HG03135 (cell line): ENCODE measurements at regions not wholly inside any gene's neighbourhood (a gene's known extent, or its start where the extent isn't known, plus 50 kb on each side); places are given as distances from the start of the nearest gene placed in this dataset.
"Not testable (repeated sequence)": the region's sequence is repeated elsewhere in the genome, so short reads cannot be mapped to it uniquely, and the experiment has no call there.

Experiments used
- ATAC-seq: cut with Tn5 transposase; IDR thresholded peaks from one replicate; pipeline ENCODE4 v1.9.1; 2021; ENCODE audit warnings: mild to moderate bottlenecking, moderate library complexity; ENCODE audit not compliant: unreplicated experiment

DNA sequence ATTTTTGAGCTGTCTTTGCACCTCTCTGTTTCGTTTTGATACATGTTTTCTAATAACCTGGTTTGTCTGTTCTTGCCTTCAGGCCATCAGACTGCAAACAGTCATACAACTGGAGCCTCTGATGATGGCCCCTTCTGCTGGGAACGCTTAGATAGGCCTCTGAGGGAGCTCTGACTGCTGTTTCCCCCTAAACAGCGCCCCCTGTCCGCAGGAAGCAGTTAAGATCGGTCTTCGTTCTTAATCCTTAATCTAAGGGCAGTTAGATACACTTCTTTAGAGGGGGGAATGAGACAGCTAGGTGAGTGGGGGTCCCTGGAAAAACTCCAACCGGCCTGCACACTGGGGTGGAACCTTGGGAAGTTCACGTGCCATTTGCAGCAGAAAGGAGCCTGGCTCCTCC, 1338.8 kb upstream of the SEL1L start:
- no peak for ATAC-seq

DNA sequence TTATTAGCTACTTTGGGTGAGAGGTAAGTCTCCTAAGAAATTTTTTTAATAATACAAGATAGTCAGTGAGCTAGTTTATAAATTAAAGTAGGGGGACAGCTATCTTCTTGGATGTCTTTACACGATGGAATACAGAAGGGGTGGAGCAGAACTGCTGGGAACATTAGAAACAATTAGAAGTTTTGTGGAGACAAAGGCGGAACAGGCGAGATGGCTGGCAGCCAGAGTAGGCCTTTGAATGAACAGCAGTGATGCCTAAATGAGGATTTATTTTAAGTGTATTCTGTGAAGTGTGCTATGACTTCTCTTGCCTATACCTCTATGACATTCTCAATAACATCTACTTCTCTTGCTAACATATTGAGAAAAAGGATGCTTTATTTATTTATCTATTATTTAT, 1345.3 kb upstream of the SEL1L start:
- ATAC-seq: no peak

DNA sequence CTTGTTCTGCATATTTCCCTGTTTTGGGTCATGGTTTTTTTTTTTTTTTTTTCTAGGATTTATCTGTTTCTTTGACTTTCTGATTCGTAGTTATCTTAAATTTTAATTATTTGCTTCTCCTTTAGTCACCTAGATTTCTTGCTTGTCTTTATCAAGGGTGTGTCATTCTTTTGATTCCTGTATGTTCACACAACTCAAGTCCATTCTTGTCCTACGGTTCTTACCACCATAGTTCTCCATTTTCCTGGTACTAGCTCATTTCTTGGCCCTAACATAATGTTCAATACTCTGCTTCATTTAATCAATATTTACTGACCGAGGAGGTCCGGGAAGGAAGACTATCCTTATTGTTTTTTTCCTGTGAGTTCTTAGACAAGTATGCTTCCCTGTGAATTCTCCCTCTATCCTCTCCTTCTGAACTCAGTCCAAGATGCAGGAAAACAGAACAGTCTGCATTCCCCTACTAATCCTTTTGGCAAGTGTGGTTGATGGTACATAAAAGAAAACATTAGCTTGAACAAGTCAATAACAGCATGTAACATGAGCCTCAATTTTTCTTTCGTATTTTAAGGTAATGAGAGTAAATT, 1346.4 kb upstream of the SEL1L start:
- ATAC-seq: no peak

DNA sequence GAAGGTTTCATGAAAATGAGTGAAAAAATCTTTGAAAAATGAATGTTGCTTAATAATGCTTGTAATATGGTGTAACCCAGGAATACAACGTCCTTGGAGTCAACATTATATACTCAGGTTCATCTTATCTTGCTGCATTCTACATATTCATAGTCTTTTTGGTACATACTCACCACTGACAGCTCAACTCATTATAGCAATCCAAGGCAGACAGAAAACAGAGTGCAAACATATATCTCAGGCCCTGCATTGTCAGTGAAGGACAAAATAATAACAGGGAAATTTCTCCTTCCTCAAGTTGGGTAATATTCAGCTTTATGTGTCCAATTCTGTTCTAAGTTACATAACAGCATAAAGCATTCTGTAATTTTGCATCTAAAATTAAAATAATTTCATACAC, 1353.0 kb upstream of the SEL1L start:
- ATAC-seq: no peak

DNA sequence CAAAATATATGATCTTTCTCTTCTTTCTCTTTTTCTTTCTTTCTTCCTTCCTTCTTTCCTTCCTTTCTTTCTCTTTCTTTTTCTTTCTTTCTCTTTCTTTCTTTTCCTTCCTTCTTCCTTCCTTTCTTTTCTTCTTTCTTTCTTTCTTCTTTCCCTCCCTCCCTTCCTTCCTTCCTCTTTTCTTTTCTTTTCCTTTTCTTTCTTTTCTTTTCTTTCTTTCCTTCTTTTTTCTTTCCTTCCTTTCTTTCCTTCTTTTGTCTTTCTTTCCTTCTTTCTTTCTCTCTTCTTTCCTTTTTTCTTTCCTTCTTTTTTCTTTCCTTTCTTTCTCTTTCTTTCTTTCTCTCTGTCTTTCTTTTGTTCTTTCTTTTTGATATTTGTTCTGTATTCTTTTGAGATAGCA, 1356.0 kb upstream of the SEL1L start:
- ATAC-seq: no peak

DNA sequence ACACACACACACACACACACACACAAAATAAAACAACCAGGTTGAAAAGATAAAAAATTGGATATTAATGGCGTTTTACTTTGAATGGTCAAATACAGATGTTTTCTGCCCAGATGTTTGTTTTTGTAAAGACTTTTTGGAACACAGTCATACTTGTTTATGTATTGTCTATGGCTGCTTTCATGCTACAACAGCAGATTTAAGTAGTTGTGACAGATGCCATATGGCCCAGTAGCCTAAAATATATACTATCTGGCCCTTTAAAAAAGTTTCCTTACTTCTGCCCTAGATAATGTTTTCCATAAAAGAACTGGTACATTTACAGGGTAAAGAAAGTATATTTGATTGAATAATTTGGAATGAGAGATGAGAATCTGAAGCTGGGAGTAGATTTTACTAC, 1362.8 kb upstream of the SEL1L start:
- no peak for ATAC-seq

DNA sequence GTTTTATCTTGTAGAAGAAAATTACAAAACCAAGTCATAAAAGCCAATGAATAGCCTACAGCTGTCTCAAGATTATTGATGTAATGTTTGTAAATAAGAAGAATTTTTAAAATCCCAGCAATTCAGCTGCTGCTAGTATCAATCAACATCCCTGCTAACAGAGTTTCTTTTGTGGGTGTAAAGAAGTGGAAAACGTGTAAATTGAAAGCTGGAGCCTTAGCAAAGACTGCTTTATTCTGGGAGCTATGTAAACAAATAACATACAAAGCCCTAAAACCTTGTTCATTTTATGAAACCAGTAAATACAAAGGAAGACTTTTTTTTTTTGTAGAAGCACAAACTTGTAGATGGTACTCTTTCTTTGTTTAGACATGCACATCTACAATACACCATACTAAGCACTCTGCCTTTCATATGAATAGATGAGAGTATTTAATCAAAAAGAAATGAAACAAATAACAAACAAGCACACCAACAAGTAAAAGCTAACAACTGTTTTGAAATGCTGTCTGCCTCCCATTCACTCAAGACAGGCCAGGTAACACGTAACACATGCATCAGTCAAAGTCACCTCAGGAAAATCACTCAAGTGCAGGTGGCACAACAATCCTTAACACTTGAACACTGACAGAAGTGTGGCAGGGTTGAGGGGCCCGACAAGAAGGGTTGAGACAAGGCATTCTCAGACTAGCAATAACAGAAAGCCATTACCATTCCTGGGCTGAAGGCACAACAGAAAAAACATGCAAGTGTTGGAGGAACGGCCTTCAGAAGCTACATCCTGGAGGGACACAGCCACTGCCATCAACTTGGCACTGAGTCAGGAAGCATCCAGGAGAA, 1364.0 kb upstream of the SEL1L start:
- ATAC-seq: no peak

DNA sequence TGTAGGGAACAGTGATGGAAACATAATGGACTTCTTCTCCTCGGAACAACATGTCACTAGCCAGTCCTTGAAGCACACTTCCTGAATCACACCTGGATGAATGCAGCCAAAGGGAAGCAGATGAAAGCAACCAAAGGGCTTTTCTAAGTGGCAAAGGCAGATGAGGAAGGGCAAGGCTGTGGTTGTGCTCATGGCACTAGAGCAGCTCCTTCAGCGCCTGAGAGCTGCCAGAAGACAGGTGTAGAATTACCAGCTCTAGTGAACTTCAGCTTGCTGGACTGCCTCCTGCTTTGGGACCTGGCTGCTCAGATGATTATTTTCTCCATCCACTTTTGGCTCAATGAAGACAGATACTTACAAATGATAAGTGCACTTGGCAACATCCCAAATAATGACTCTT, 1372.1 kb upstream of the SEL1L start:
- no peak for ATAC-seq

DNA sequence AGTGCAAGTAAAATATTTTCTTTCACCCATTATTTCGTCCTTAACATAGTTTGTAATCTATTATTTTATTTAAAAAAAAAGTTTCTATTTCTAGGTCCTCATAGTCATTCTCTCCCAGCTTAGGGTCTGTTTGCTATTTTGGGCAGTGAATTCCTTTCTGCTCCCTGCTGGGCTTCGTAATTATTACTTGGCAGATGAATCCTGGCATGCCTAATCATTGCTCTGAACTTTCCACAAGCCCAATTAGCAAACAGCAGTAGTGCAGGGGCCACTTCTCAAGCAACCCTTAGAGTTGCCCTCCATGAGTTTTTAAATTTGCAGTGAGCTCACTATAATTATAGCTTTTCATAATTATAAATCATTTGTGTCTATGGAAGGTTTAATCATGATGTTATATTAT, 1378.3 kb upstream of the SEL1L start:
- no peak for ATAC-seq

DNA sequence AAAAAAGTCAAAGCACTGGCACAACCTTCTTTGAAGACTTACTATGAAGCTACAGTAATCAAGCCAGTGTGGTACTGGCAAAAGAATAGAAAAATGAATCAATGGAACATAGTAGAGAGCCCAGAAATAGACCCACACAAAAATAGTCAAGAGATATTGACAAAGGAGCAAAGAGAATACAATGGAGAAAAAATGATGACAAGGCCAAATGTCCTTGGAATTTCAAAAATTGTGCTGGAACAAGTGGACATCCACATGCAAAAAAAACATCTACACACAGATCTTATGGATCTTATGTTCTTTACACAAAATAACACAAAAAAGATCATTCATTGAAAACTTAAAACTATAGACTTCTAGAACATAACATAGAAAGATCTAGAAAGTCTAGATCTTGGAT, 1379.7 kb upstream of the SEL1L start:
- ATAC-seq: no peak

DNA sequence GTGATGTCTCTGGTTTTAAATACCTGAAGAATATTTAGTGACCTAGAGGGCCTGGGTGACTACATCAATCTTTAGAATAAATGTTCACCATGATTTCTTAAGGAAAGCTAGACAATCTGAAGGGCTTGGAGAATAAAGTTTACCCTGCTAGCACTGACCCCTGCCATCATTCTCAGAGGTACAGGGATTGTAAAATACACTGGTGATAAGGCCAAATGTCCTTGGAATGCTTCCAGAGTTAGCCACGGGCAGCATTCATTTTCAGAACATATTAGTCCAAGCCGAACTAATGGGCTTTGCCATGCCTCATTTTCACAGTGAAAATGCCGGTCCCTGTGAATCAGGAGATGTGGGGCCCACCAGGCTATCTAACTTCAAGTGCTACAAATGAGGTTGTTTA, 1381.7 kb upstream of the SEL1L start:
- no peak for ATAC-seq

DNA sequence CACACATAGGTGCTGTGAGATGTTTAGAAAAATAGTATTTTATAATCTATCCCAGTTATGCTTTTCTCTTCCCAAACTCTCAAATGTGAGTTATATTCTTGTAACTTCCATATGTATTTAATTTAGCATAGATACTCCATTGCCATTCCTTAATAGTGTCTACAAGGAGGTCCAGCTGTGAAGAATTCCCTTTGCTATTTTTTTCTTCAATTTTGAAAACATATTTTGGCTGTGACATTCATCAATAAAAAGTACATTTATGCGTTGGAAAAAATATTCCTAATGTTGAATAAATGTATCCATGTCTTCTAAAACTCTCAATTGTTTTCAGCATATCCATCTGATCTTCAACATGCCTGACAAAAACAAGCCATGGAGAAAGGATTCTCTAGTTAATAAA, 1402.0 kb upstream of the SEL1L start:
- ATAC-seq: no peak

DNA sequence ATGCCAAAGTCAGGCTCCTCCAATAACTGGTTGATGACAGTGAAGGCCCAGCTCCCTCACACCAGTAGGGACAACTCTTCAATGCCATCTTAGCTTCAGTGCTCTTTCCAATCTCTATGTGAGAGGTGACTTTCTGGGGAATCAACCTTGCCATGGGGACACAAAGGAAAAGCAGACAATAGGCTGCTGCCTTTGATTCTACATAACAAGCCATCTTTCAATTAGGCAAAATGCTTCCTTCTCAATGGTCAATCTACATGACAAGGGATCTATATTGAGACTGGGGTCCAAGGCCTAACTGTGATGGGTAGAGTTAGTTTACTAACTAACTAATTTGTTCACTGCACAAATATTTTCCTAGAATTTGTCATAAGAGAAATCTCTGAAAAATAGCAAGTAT, 1417.5 kb upstream of the SEL1L start:
- ATAC-seq: no peak

DNA sequence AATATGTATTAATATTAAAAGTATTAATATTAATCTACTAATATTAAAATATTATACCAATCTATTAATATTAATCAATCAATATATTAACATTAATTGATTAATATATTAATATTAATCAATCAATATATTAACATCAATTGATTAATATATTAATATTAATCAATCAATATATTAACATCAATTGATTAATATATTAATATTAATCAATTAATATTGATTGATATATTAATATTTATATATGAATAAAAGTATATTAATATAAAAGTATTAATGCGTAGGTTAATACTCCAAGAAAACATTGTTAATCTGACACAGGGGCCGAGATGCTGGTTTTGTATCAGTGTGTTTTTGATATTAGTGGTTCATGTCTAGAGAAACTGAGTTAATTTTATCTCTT, 1430.1 kb upstream of the SEL1L start:
- ATAC-seq: no peak

DNA sequence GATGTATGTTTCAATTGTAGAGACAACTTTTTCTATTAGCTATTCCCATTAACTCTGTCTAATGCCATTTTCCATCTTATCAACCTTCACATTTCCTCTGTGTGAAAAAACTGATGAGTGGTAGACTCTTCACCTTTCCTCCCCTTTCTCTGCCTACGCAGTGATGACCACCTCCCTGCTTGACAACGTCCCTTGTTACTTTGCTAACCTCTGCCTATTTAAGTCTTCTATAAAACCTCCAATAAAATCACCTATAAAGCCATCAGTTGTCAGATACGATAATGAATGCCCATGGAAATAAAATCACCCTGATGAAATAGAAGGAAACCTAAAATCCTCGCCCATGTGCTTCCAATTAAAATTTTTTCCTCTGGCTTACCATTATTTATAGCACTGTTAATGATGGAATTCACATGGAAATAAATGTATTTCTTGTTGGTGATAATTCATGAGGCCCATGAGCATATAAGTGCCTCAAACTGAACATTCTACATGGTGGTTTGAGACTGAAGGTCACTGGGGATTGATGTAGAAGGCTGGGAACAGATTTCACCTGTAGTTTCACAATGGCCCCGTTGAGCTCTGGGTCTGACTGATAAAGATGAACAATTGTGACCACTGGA, 1454.0 kb upstream of the SEL1L start:
- ATAC-seq: no peak

DNA sequence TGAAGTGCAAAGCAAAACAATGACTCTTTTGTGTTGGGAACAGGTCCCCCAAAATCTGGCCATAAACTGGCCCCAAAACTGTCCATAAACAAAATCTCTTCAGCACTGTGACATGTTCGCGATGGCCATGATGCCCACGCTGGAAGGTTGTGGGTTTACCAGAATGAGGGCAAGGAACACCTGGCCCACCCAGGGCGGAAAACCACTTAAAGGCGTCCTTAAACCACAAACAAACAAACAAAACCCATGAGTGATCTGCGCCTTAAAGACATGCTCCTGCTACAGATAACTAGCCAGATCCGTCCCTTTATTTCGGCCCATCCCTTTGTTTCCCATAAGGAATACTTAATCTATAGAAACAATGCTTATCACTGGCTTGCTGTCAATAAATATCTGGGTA, 1460.9 kb upstream of the SEL1L start:
- not testable (repeated sequence) for ATAC-seq

DNA sequence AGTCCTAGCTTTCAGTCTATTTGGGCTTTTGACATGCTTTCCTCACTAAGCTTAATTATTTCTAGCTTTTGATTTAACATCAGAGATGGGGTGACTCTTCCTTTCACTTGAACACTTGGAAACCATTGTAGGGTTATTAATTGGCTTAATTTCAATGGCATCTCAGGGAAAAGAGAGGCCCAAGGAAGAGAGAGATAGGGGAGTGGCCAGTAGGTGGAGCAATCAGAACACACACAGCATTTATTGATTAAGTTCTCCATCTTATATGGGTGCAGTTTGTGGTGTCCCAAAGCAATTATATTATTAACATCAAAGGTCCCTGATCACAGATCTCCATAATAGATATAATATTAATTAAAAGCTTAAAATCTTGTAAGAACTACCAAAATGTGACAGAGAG, 1466.1 kb upstream of the SEL1L start:
- ATAC-seq: no peak

DNA sequence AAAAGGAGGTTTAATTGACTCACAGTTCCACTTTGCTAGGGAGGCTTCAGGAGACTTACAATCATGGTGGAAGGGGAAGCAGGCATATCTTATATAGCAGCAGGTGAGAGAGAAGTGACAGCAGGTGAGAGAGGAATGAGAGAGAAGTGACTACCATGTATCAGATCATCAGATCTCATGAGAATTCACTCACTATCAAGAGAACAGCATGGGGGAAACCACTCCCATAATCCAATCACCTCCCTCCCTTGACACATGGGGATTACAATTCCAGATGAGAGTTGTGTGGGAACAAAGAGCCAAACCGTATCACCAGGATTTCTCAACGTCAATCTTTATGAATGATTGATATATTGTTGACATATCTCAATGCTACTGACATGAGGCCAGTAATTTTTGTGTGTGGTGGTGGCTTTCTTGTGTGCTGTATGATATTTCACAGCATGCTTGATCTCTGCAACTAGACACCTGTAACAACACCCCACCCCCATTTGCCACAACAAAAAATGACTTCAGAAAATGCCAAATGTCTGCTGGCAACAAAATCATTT, 1470.9 kb upstream of the SEL1L start:
- no peak for ATAC-seq

DNA sequence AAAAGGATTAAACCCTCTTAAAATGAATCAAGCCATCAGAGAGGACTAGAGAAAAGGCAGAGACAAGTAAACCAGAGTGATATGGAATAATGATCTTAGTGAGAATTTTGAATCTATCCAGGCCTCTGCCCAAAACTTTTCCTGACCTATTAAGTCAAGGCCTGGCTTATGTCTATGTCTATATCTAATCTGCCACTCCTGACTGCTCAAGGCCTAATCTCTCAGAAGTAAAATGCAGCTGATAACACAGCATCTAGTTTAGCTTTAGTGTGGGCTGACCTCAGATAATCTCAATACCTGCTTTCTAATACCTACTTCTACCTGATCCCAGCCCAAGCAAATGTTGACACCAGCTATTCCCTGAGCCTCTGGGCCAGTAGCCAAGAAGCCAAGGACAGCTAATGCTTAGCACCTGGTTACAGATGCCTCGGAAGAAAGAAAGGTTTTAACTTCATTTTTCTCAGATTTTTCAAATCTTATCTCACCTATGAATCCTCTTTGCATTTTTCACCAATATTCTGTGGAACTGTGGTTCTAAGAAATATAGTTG, 1472.5 kb upstream of the SEL1L start:
- ATAC-seq: no peak

DNA sequence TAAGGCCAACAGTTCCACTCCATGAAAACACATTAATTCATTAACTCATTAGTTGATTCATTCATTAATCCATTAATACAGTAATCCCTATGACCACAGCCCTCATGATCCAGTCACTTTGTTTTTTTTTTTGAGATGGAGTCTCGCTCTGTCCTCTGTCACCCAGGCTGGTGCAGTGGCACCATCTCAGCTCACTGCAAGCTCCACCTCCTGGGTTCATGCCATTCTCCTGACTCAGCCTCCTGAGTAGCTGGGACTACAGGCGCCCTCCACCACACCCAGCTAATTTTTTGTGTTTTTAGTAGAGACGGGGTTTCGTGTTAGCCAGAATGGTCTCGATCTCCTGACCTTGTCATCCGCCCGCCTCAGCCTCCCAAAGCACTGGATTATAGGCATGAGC, 1473.4 kb upstream of the SEL1L start:
- not testable (repeated sequence) for ATAC-seq

DNA sequence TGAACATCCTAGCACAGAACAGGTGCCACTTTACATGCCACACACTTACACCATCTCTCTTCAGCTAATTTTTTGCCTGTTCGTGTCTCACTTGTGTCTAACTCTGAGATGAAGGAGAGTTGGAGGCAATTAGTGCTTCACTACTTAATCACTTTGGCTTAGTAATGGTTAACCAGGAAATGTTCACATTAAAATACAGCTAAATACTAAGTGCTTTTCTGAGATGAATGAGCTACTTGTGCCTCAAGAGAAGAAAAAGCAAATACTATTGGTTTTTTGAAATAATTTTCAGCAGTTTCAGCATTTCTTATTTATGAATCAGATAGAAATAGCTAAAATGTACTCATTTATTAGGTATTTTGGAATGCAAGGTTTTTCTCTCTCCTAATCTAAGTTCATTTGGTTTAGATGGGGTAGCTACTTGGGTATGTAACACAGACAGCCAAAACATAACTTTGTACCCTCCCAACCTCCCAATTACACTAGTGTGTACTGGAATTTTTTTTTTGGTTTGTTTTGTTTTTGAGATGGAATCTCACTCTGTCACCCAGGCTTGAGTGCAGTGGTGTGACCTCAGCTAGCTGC, 1474.1 kb upstream of the SEL1L start:
- ATAC-seq: no peak
